PC-9 (cell line): ENCODE measurements at regions not wholly inside any gene's neighbourhood (a gene's known extent, or its start where the extent isn't known, plus 50 kb on each side); places are given as distances from the start of the nearest gene placed in this dataset.

Source experiments
- BruUV-seq: library from RNA; stranded (reverse); fragments of 400-500 nt; replicated peaks from 2 replicates; lab custom pipeline; 2021; lab: Mats Ljungman, UMichigan
- CTCF ChIA-PET: fragments of 300-600 bp; sonication (Branson Sonifier 250); formaldehyde crosslinking; loops from one replicate; lab custom pipeline; 2022; ENCODE audit warnings: antibody characterized with exemption; lab: Charles Lee
- POLR2A ChIA-PET: fragments of 300-600 bp; sonication (Branson Sonifier 250); formaldehyde crosslinking; loops from one replicate; lab custom pipeline; 2022; ENCODE audit warnings: antibody characterized with exemption; ENCODE audit not compliant: unreplicated experiment; lab: Charles Lee
- DNase-seq, 2 experiments: peaks; one replicate each; pipeline versions ENCODE4 v3.0.0 to v3.0.0-alpha.2; 2015 to 2022; ENCODE audit warnings: mixed read lengths in 1 of 2
- H2AFZ ChIP-seq: fragments of 200-600 bp; sonication (generic); 2 replicates; pipeline ENCODE4 v1.8.1; 2017; ENCODE audit warnings: antibody characterized with exemption
- H3F3A ChIP-seq: fragments of 200-600 bp; sonication (generic); 2 replicates; pipeline ENCODE4 v1.8.1; 2017; ENCODE audit warnings: antibody characterized with exemption, mild to moderate bottlenecking, low read depth; ENCODE audit not compliant: insufficient read depth
- H3K27ac ChIP-seq: fragments of 200-600 bp; sonication (generic); 2 replicates; pipeline ENCODE4 v1.6.1; 2016; ENCODE audit warnings: mixed run types
- H3K27me3 ChIP-seq: fragments of 200-600 bp; sonication (generic); 2 replicates; pipeline ENCODE4 v1.6.1; 2016; ENCODE audit warnings: low read depth, mixed run types; ENCODE audit not compliant: insufficient read depth
- H3K36me3 ChIP-seq: fragments of 200-600 bp; sonication (generic); 2 replicates; pipeline ENCODE4 v1.6.1; 2016; ENCODE audit warnings: low read depth, mixed run types
- H3K4me1 ChIP-seq: fragments of 200-600 bp; sonication (generic); replicated peaks from 2 replicates; pipeline ENCODE4 v1.6.1; 2016; ENCODE audit warnings: mixed run types; ENCODE audit not compliant: insufficient read depth
- H3K4me2 ChIP-seq: fragments of 200-600 bp; sonication (generic); 2 replicates; pipeline ENCODE4 v1.6.1; 2017; ENCODE audit warnings: mixed run types
- H3K4me3 ChIP-seq: fragments of 200-600 bp; sonication (generic); 2 replicates; pipeline ENCODE4 v1.6.1; 2016; ENCODE audit warnings: mixed run types
- H3K79me2 ChIP-seq: fragments of 200-600 bp; sonication (generic); 2 replicates; pipeline ENCODE4 v1.6.1; 2017; ENCODE audit warnings: low read depth, mixed run types
- H3K9me2 ChIP-seq: fragments of 200-600 bp; sonication (generic); 2 replicates; pipeline ENCODE4 v1.8.1; 2017; ENCODE audit warnings: mild to moderate bottlenecking; ENCODE audit not compliant: insufficient read depth
- H3K9me3 ChIP-seq: fragments of 200-600 bp; sonication (generic); 2 replicates; pipeline ENCODE4 v1.8.1; 2016; ENCODE audit warnings: low read depth; ENCODE audit not compliant: insufficient read depth
- H4K20me1 ChIP-seq: fragments of 200-600 bp; sonication (generic); 2 replicates; pipeline ENCODE4 v1.8.1; 2017; ENCODE audit not compliant: insufficient read depth
- CTCF ChIP-seq: fragments of 200-600 bp; sonication (generic); conservative IDR thresholded peaks from 2 replicates; pipeline ENCODE4 v1.6.1; 2017; ENCODE audit warnings: mixed run types, antibody characterized with exemption, mild to moderate bottlenecking, moderate library complexity
- EZH2 ChIP-seq: fragments of 200-600 bp; sonication (generic); IDR thresholded peaks from 2 replicates; pipeline ENCODE4 v1.8.0; 2017; ENCODE audit warnings: antibody characterized with exemption, low read depth
- intact Hi-C: fragments of 100-400 bp; cut with micrococcal nuclease; formaldehyde crosslinking; loops from one replicate; pipeline ENCODE4 v1.10.0; 2022; ENCODE audit not compliant: unreplicated experiment

GRCh38 chr7:91459539-91459938 lies 195.3 kb downstream of the FZD1 start:
- Histone ChIP-seq H3K9me3 (no peaks in the 10 kb centered on the region), H3K27me3 (no peaks in the 10 kb centered on the region), H3K36me3 (no peaks in the 10 kb centered on the region), H3K4me2 (no peak overlapping the region), H4K20me1 (no peaks in the 10 kb centered on the region), H3K9me2 (no peaks in the 10 kb centered on the region), H3K27ac (no peak overlapping the region), H3F3A (no peaks in the 10 kb centered on the region), H3K4me3 (no peak overlapping the region), H3K4me1 (no peaks in the 10 kb centered on the region), H2AFZ (no peak overlapping the region), H3K79me2 (no peaks in the 10 kb centered on the region)
- no peak for DNase-seq
- intact Hi-C loops = loop anchor here (10.0 kb wide), 1 partner anchor 55 kb away; no protein-coding TSS in a partner anchor
- ChIA-PET POLR2A (no interaction called here), CTCF (no interaction called here)
- TF ChIP-seq EZH2 (no peak), CTCF (no peak)
- no TSS peak for BruUV-seq

- H3K27me3 ChIP-seq = no peaks in the 10 kb centered on the region
- no peaks in the 10 kb centered on the region for H3K9me2 ChIP-seq
- TF ChIP-seq CTCF (no peak), EZH2 (no peak)
- intact Hi-C loops = no loop called here
- H3F3A ChIP-seq = no peaks in the 10 kb centered on the region
- no peaks in the 10 kb centered on the region for H3K9me3 ChIP-seq
- no peaks in the 10 kb centered on the region for H3K79me2 ChIP-seq
- DNase-seq = no peak
- H2AFZ ChIP-seq = no peak overlapping the region
- no peak overlapping the region for H3K4me3 ChIP-seq
- ChIA-PET CTCF (interaction anchor here (0.6 kb wide), 1 partner anchor 16 kb away, joined by 3 read pairs; no protein-coding TSS in a partner anchor), POLR2A (no interaction called here)
- no peaks in the 10 kb centered on the region for H3K4me1 ChIP-seq
- H3K36me3 ChIP-seq = no peaks in the 10 kb centered on the region
- BruUV-seq = no TSS peak
- H3K4me2 ChIP-seq = no peak overlapping the region
- H4K20me1 ChIP-seq = no peaks in the 10 kb centered on the region
- H3K27ac ChIP-seq = no peak overlapping the region
Measured at GRCh38 chr7:91462316-91462715, 198.1 kb downstream of the FZD1 start.

- TF ChIP-seq EZH2 (no peak), CTCF (no peak)
- no peak for DNase-seq
- no peak overlapping the region for H3K4me2 ChIP-seq
- no peaks in the 10 kb centered on the region for H3K79me2 ChIP-seq
- H3K9me3 ChIP-seq = no peaks in the 10 kb centered on the region
- ChIA-PET POLR2A (no interaction called here), CTCF (no interaction called here)
- no TSS peak for BruUV-seq
- H3F3A ChIP-seq = no peaks in the 10 kb centered on the region
- H3K36me3 ChIP-seq = no peaks in the 10 kb centered on the region
- H3K27me3 ChIP-seq = no peaks in the 10 kb centered on the region
- H3K9me2 ChIP-seq = no peaks in the 10 kb centered on the region
- no peak overlapping the region for H3K4me3 ChIP-seq
- no peak overlapping the region for H2AFZ ChIP-seq
- H3K4me1 ChIP-seq = no peaks in the 10 kb centered on the region
- intact Hi-C loops = no loop called here
- H3K27ac ChIP-seq = no peak overlapping the region
- no peaks in the 10 kb centered on the region for H4K20me1 ChIP-seq
Measured at GRCh38 chr7:91463330-91463729, 199.1 kb downstream of the FZD1 start.
